H1 (cell line): ENCODE measurements at regions not wholly inside any gene's neighbourhood (a gene's known extent, or its start where the extent isn't known, plus 50 kb on each side); places are given as distances from the start of the nearest gene placed in this dataset.

Source experiments
- CTCF ChIA-PET: fragments of 300-600 bp; sonication (Branson Sonifier 250); formaldehyde crosslinking; loops from one replicate; lab custom pipeline; 2021; ENCODE audit not compliant: partially characterized antibody; lab: Charles Lee
- POLR2A ChIA-PET: fragments of 300-600 bp; sonication (Branson Sonifier 250); formaldehyde crosslinking; loops from one replicate; lab custom pipeline; 2021; ENCODE audit warnings: inconsistent platforms; ENCODE audit not compliant: partially characterized antibody; lab: Charles Lee
- DNase-seq, 2 experiments: peaks; one replicate each; pipeline versions ENCODE4 v3.0.0 to v3.0.0-alpha.2; 2010 to 2022; ENCODE audit warnings: low spot score in 2 of 2, low read depth in 1 of 2, mixed read lengths in 1 of 2
- FAIRE-seq: peaks from 2 replicates; lab custom pipeline; 2011; peaks lifted over from hg19 to GRCh38; lab: Jason Lieb, UNC
- H2AFZ ChIP-seq: 2 replicates; pipeline ENCODE4 v1.8.1; 2012; ENCODE audit warnings: low read length, inconsistent platforms
- H2AK5ac ChIP-seq: 2 replicates; pipeline ENCODE4 v1.6.1; 2013; ENCODE audit warnings: low read depth, low read length
- H2BK120ac ChIP-seq: replicated peaks from 2 replicates; pipeline ENCODE3; 2013; ENCODE audit warnings: low read depth, low read length, inconsistent platforms
- H2BK12ac ChIP-seq: 2 replicates; pipeline ENCODE4 v1.6.1; 2013; ENCODE audit warnings: low read depth, low read length
- H2BK15ac ChIP-seq: 2 replicates; pipeline ENCODE4 v1.6.1; 2013; ENCODE audit warnings: low read length
- H2BK20ac ChIP-seq: 2 replicates; pipeline ENCODE4 v1.6.1; 2013; ENCODE audit warnings: low read length
- H2BK5ac ChIP-seq: 2 replicates; pipeline ENCODE4 v1.6.1; 2013; ENCODE audit warnings: low read depth, low read length
- H3K14ac ChIP-seq: 2 replicates; pipeline ENCODE4 v1.6.1; 2013; ENCODE audit warnings: inconsistent platforms; ENCODE audit not compliant: insufficient read length
- H3K18ac ChIP-seq: 2 replicates; pipeline ENCODE4 v1.6.1; 2013; ENCODE audit warnings: low read length; ENCODE audit errors: extremely low read depth
- H3K23ac ChIP-seq: 2 replicates; pipeline ENCODE4 v1.6.1; 2013; ENCODE audit warnings: inconsistent platforms; ENCODE audit not compliant: insufficient read length
- H3K23me2 ChIP-seq: 2 replicates; pipeline ENCODE4 v1.6.1; 2013; ENCODE audit warnings: low read depth, low read length
- H3K27ac ChIP-seq: 2 replicates; pipeline ENCODE4 v1.6.1; 2011; ENCODE audit warnings: low read depth, low read length, inconsistent platforms
- H3K27me3 ChIP-seq, 4 experiments: replicated peaks in 1 of 4; 1 replicate in 1 of 4; 2 replicates in 3 of 4; pipeline versions ENCODE4 v1.6.1 to v1.8.1; 2011 to 2013; ENCODE audit warnings: low read length in 3 of 4, mild to moderate bottlenecking in 3 of 4, inconsistent platforms in 2 of 4, mixed read lengths in 2 of 4, moderate library complexity in 1 of 4; ENCODE audit not compliant: control insufficient read depth in 3 of 4, insufficient read depth in 3 of 4; ENCODE audit errors: extremely low read depth in 1 of 4
- H3K36me3 ChIP-seq, 4 experiments: 2 replicates each; pipeline versions ENCODE4 v1.6.1 to v1.8.1; 2011 to 2013; ENCODE audit warnings: mild to moderate bottlenecking in 4 of 4, low read length in 3 of 4, moderate library complexity in 2 of 4, control low read depth in 1 of 4, inconsistent platforms in 1 of 4; ENCODE audit not compliant: insufficient read depth in 4 of 4, control insufficient read depth in 2 of 4
- H3K4ac ChIP-seq: replicated peaks from 2 replicates; pipeline ENCODE3; 2013; ENCODE audit warnings: low read length, low read depth, mixed read lengths, inconsistent platforms; ENCODE audit not compliant: insufficient read length
- H3K4me1 ChIP-seq, 4 experiments: replicated peaks in 1 of 4; 1 replicate in 1 of 4; 2 replicates in 3 of 4; pipeline versions ENCODE4 v1.6.1 to v1.8.1; 2011 to 2013; ENCODE audit warnings: low read length in 3 of 4, inconsistent platforms in 2 of 4, mixed read lengths in 1 of 4; ENCODE audit not compliant: insufficient read depth in 4 of 4, control insufficient read depth in 3 of 4
- H3K4me2 ChIP-seq, 2 experiments: 2 replicates each; pipeline versions ENCODE4 v1.6.1 to v1.8.1; 2011 to 2013; ENCODE audit warnings: low read depth in 2 of 2, low read length in 2 of 2, control low read depth in 1 of 2, inconsistent platforms in 1 of 2, mild to moderate bottlenecking in 1 of 2; ENCODE audit not compliant: insufficient read depth in 1 of 2
- H3K4me3 ChIP-seq, 4 experiments: fragments of 200-600, 300-600 bp in 1 of 4; sonication (generic), shearing (Covaris generic), sonication (Bioruptor Twin) in 1 of 4; 2 replicates each; pipeline versions ENCODE4 v1.5.1 to v1.8.1; 2011 to 2016; ENCODE audit warnings: low read length in 4 of 4, low read depth in 3 of 4, control low read depth in 2 of 4, inconsistent platforms in 2 of 4, mild to moderate bottlenecking in 2 of 4, mixed read lengths in 1 of 4, moderate library complexity in 1 of 4; ENCODE audit not compliant: insufficient read depth in 2 of 4; ENCODE audit errors: extremely low read depth in 1 of 4
- H3K56ac ChIP-seq: replicated peaks from 2 replicates; pipeline ENCODE3; 2013; ENCODE audit warnings: low read depth, mild to moderate bottlenecking, mixed read lengths, low read length, inconsistent platforms; ENCODE audit not compliant: insufficient read length
- H3K79me1 ChIP-seq: 2 replicates; pipeline ENCODE4 v1.6.1; 2013; ENCODE audit warnings: low read depth, low read length, control low read depth
- H3K79me2 ChIP-seq, 2 experiments: 2 replicates each; pipeline versions ENCODE4 v1.6.1 to v1.8.1; 2012 to 2013; ENCODE audit warnings: low read length in 2 of 2, mild to moderate bottlenecking in 2 of 2, inconsistent platforms in 1 of 2; ENCODE audit not compliant: insufficient read depth in 2 of 2, control insufficient read depth in 1 of 2
- H3K9ac ChIP-seq, 4 experiments: replicated peaks in 1 of 4; 1 replicate in 1 of 4; 2 replicates in 3 of 4; pipeline versions ENCODE4 v1.6.1 to v1.8.1; 2011 to 2013; ENCODE audit warnings: low read depth in 3 of 4, low read length in 3 of 4, control low read depth in 2 of 4, mild to moderate bottlenecking in 2 of 4, moderate library complexity in 2 of 4, inconsistent platforms in 1 of 4; ENCODE audit errors: extremely low read depth in 1 of 4
- H3K9me3 ChIP-seq, 2 experiments: 2 replicates each; pipeline versions ENCODE4 v1.6.1 to v1.8.1; 2012 to 2013; ENCODE audit warnings: mild to moderate bottlenecking in 2 of 2, moderate library complexity in 2 of 2, control low read depth in 1 of 2, inconsistent platforms in 1 of 2, low read depth in 1 of 2, low read length in 1 of 2, mixed read lengths in 1 of 2; ENCODE audit not compliant: insufficient read depth in 2 of 2
- H4K20me1 ChIP-seq, 2 experiments: replicated peaks in 1 of 2; 2 replicates each; pipeline versions ENCODE3 to v1.8.1; 2011 to 2013; ENCODE audit warnings: inconsistent platforms in 2 of 2, low read length in 2 of 2, mild to moderate bottlenecking in 1 of 2; ENCODE audit not compliant: insufficient read depth in 2 of 2, control insufficient read depth in 1 of 2
- H4K5ac ChIP-seq: 2 replicates; pipeline ENCODE4 v1.6.1; 2013; ENCODE audit warnings: low read length, low read depth, mixed read lengths, inconsistent platforms; ENCODE audit not compliant: insufficient read length
- H4K8ac ChIP-seq: 2 replicates; pipeline ENCODE4 v1.8.0; 2013; ENCODE audit warnings: mild to moderate bottlenecking, moderate library complexity, low read length, inconsistent platforms; ENCODE audit not compliant: insufficient read depth; ENCODE audit errors: extremely low read depth
- H4K91ac ChIP-seq: replicated peaks from 2 replicates; pipeline ENCODE3; 2013; ENCODE audit warnings: low read length, mixed read lengths, inconsistent platforms; ENCODE audit not compliant: insufficient read length
- BACH1 ChIP-seq: IDR thresholded peaks from 2 replicates; pipeline ENCODE4 v1.6.1; 2012; ENCODE audit warnings: low read length, improper control_type of control experiment
- JUND ChIP-seq: IDR thresholded peaks from 2 replicates; pipeline ENCODE4 v1.6.1; 2011; ENCODE audit warnings: mild to moderate bottlenecking, improper control_type of control experiment, low read length
- MAX ChIP-seq: IDR thresholded peaks from 2 replicates; pipeline ENCODE4 v1.6.1; 2012; ENCODE audit warnings: inconsistent platforms
- TCF12 ChIP-seq: IDR thresholded peaks from 2 replicates; pipeline ENCODE4 v1.6.1; 2011; ENCODE audit warnings: low read depth, mild to moderate bottlenecking, low read length
- WGBS, 2 experiments: shearing (Covaris generic) in 1 of 2; methylation state at CpG; one replicate each; pipeline versions ENCODE4 v1.1.6 to v1.1.7; 2013 to 2015; ENCODE audit warnings: low lambda C conversion rate in 2 of 2, mixed read lengths in 2 of 2, inconsistent platforms in 1 of 2, low coverage in 1 of 2, missing lambda C conversion rate in 1 of 2; ENCODE audit not compliant: insufficient replicate concordance in 2 of 2, insufficient coverage in 1 of 2, insufficient read length in 1 of 2; ENCODE audit errors: extremely low coverage in 1 of 2, missing lambda C conversion rate in 1 of 2; 5-methylcytosine and 5-hydroxymethylcytosine counted together

DNA sequence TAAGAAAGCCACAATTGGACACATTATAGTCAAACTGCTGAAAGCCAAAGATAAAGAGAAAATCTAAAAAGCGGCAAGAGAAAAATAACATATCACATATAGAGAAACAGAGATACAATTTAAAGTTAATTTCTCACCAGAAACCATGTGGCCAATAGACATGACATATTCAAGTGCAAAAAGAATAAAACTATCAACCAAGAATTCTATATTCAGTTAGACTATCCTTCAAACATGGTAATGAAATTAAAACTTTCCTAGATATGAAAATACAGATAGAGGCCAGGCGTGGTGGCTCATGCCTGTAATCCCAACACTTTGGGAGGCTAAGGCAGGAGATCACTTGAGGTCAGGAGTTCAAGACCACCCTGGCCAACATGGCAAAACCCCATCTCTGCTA is 129.1 kb upstream of the RNF32 start:
- WGBS, 2 experiments, result 92% methylated on average over 2 of the region's 2 CpGs; no CpG with 5 or more reads in 1 of the 2 experiments
- Histone ChIP-seq H3K79me1 (no peaks in the 10 kb centered on the region), H3K79me2 (no peaks in the 10 kb centered on the region), H3K14ac (no peak overlapping the region), H4K5ac (no peak overlapping the region), H3K27me3 (no peaks in the 10 kb centered on the region), H3K27ac (no peak overlapping the region), H3K56ac (no peak overlapping the region), H3K4ac (no peak overlapping the region), H2AK5ac (no peak overlapping the region), H3K9me3 (no peaks in the 10 kb centered on the region), H2BK5ac (no peak overlapping the region), H2BK120ac (no peak overlapping the region), H3K4me2 (no peak overlapping the region), H4K20me1 (no peaks in the 10 kb centered on the region), H2BK15ac (no peak overlapping the region), H4K91ac (no peak overlapping the region), H2AFZ (no peak overlapping the region), H4K8ac (no peak overlapping the region), H3K4me1 (no peaks in the 10 kb centered on the region), H2BK20ac (no peak overlapping the region), H3K23me2 (no peaks in the 10 kb centered on the region), H3K4me3 (no peak overlapping the region), H3K36me3 (no peaks in the 10 kb centered on the region), H3K9ac (no peak overlapping the region), H2BK12ac (no peak overlapping the region), H3K23ac (no peak overlapping the region), H3K18ac (no peak overlapping the region)
- ChIA-PET POLR2A (no interaction called here), CTCF (no interaction called here)
- TF ChIP-seq BACH1, result no peak
- no peak for TF ChIP-seq MAX
- TF ChIP-seq JUND, result no peak
- TF ChIP-seq TCF12, result no peak
- DNase-seq (no peak), FAIRE-seq (no peak)
